ENCODE measurements at regions not wholly inside any gene's neighbourhood (a gene's known extent, or its start where the extent isn't known, plus 50 kb on each side); places are given as distances from the start of the nearest gene placed in this dataset.

DNA sequence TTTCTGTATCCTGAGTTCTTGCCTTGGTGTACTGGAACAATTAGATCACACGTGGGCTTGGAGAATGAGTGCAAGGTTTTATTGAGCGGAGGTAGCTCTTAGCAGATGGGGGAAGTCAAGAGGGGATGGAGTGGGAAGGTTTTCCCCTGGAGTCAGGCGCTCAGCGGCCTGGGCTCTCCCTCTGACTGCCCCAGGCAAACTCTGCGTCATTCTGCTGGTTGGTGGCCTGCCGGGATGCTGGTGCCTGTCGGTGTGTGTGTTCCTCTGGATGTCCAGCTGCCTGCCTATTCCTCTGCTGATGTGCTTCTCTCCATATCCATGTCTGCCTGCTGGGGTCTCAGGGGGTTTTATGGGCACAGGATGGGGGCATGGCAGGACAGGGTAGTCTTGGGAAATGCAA is 111.0 kb downstream of the TRIB2 start:
- DNase-seq (no peak), ATAC-seq (no peak)
- Histone ChIP-seq H3K27ac (no peak overlapping the region), H3K4me1 (peaks cover 22% of the 10 kb centered on the region), H3K4me3 (no peak overlapping the region), H3K36me3 (no peaks in the 10 kb centered on the region), H3K9me3 (no peaks in the 10 kb centered on the region), H3K27me3 (ENCODE audit: low read depth) (no peaks in the 10 kb centered on the region)
- intact Hi-C loops (cut with DNase I) = no loop called here
- TF ChIP-seq, protein P1, sequence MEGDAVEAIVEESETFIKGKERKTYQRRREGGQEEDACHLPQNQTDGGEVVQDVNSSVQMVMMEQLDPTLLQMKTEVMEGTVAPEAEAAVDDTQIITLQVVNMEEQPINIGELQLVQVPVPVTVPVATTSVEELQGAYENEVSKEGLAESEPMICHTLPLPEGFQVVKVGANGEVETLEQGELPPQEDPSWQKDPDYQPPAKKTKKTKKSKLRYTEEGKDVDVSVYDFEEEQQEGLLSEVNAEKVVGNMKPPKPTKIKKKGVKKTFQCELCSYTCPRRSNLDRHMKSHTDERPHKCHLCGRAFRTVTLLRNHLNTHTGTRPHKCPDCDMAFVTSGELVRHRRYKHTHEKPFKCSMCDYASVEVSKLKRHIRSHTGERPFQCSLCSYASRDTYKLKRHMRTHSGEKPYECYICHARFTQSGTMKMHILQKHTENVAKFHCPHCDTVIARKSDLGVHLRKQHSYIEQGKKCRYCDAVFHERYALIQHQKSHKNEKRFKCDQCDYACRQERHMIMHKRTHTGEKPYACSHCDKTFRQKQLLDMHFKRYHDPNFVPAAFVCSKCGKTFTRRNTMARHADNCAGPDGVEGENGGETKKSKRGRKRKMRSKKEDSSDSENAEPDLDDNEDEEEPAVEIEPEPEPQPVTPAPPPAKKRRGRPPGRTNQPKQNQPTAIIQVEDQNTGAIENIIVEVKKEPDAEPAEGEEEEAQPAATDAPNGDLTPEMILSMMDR (IDR thresholded peaks at IDR 0.05) = no peak

DNA sequence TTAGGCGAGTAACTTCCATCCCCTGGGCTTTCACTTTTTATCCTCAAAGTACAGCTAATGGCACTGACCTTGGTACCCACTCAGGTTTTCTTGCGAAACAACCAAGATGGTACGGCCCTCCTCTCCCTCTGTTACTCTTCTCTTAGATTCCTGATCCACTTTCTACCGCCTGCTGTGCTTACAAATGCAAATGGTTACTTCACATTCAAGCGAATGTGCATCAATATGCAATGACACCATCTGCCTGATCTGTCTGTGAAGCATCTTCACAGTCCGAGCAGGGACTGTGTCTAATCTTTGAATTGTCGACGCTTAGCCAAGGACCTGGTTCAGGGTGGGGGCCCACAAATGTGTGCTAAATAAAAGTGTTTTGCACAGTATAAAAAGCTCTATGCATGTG is 112.2 kb downstream of the TRIB2 start:
- H3K4me1 ChIP-seq = peaks cover 15% of the 10 kb centered on the region
- no peak overlapping the region for H3K27ac ChIP-seq
- intact Hi-C loops (cut with DNase I) = no loop called here
- no peaks in the 10 kb centered on the region for H3K9me3 ChIP-seq
- no peak for ATAC-seq
- H3K4me3 ChIP-seq = no peak overlapping the region
- DNase-seq = no peak
- H3K27me3 ChIP-seq (ENCODE audit: low read depth) = no peaks in the 10 kb centered on the region
- H3K36me3 ChIP-seq = no peaks in the 10 kb centered on the region
- TF ChIP-seq, protein P1 (IDR thresholded peaks at IDR 0.05) = no peak

DNA sequence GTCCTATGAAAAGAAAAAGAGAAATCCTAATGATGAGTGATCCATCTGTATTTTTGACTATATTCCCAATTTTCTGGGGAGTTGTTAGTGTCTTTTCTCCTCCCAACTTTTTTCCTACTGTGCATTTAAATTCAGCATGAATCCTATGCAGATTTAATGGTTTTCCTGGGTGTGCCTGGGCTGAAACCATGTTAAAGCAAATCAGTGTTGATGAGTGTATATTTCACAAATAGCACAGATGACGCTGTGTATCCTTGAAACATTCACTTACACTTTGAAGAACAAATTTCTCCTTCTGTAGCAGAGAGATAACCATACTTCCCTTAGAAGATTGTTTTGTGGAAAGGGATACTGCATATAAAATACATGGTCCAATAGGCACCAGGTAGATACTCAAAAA is 114.3 kb downstream of the TRIB2 start:
- intact Hi-C loops (cut with DNase I) = no loop called here
- H3K27ac ChIP-seq = no peak overlapping the region
- no peak for DNase-seq
- no peak overlapping the region for H3K4me3 ChIP-seq
- TF ChIP-seq, protein P1 (IDR thresholded peaks at IDR 0.05) = no peak
- no peaks in the 10 kb centered on the region for H3K4me1 ChIP-seq
- H3K27me3 ChIP-seq (ENCODE audit: low read depth) = no peaks in the 10 kb centered on the region
- H3K36me3 ChIP-seq = no peaks in the 10 kb centered on the region
- no peaks in the 10 kb centered on the region for H3K9me3 ChIP-seq
- no peak for ATAC-seq

DNA sequence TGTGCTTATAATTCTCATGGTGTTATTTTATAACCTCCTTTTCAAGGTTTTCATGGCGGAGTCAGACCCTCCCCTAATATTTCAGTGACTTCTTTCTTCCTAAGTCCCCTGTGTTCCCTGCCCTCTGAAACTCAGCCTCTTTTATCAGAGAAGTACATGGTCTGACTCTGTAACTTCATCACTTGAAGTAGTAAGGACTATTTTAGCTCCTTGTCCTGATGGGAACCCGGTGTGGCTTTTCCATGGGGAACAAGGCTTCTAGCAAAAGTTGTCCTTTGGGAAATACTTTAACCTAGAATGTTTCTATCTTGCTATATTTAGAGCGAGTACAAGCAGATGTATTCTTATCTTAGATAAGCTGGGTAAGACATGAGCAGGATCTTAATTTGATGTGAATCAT is 117.5 kb downstream of the TRIB2 start:
- no peaks in the 10 kb centered on the region for H3K27me3 ChIP-seq (ENCODE audit: low read depth)
- H3K4me1 ChIP-seq = no peaks in the 10 kb centered on the region
- no peak overlapping the region for H3K4me3 ChIP-seq
- no peak for ATAC-seq
- TF ChIP-seq, protein P1 (IDR thresholded peaks at IDR 0.05) = no peak
- H3K9me3 ChIP-seq = no peaks in the 10 kb centered on the region
- DNase-seq = no peak
- H3K27ac ChIP-seq = no peak overlapping the region
- intact Hi-C loops (cut with DNase I) = no loop called here
- no peaks in the 10 kb centered on the region for H3K36me3 ChIP-seq

DNA sequence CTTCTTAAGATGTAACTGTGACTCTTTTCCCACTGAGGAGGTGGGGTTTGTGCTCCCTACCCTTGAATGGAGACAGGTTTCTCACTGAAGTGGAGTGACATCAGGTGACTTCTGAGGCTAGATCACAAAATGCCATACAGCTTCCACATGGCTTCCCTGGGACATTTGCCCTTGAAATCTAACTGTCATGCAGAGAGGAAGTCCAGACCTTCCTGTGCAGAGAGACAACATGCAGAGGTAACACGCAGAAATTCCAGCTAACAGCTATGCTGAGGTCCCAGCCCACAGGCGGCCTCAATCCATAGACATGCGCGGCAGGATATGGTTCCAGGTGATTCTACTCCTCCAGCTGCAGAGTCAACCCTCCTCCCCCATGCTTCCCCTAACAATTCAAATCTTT is 119.0 kb downstream of the TRIB2 start:
- Histone ChIP-seq H3K27ac (no peak overlapping the region), H3K9me3 (no peaks in the 10 kb centered on the region), H3K4me3 (no peak overlapping the region), H3K4me1 (no peaks in the 10 kb centered on the region), H3K36me3 (no peaks in the 10 kb centered on the region), H3K27me3 (ENCODE audit: low read depth) (no peaks in the 10 kb centered on the region)
- intact Hi-C loops (cut with DNase I) = no loop called here
- ATAC-seq = no peak
- TF ChIP-seq, protein P1 (IDR thresholded peaks at IDR 0.05) = no peak
- no peak for DNase-seq

DNA sequence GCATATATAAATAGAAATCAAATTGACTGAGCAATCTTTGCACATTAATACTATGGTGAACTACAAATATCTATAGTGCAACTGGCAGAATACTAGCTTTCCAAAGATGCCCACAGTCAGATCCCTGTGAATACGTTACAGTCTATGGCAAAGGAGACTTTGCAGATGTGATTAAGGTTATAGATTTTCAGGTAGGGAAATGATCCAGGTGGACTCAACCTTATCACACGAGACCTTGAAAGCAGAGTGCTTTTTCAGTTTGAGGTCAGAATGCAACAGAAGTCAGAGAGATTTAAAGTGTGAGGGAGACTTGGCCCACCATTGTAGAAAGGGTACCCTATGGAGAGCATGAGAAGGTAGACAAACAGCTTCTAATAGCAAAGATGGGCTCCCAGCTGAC is 122.6 kb downstream of the TRIB2 start:
- no peak for ATAC-seq
- no peak for DNase-seq
- H3K27me3 ChIP-seq (ENCODE audit: low read depth) = no peaks in the 10 kb centered on the region
- no peaks in the 10 kb centered on the region for H3K9me3 ChIP-seq
- H3K4me1 ChIP-seq = no peaks in the 10 kb centered on the region
- intact Hi-C loops (cut with DNase I) = no loop called here
- H3K36me3 ChIP-seq = no peaks in the 10 kb centered on the region
- H3K27ac ChIP-seq = no peak overlapping the region
- TF ChIP-seq, protein P1 (IDR thresholded peaks at IDR 0.05) = no peak
- H3K4me3 ChIP-seq = no peak overlapping the region

Measured in lower lobe of right lung (tissue), 2 donors.